ENCODE measurements at regions not wholly inside any gene's neighbourhood (a gene's known extent, or its start where the extent isn't known, plus 50 kb on each side); places are given as distances from the start of the nearest gene placed in this dataset.

DNA sequence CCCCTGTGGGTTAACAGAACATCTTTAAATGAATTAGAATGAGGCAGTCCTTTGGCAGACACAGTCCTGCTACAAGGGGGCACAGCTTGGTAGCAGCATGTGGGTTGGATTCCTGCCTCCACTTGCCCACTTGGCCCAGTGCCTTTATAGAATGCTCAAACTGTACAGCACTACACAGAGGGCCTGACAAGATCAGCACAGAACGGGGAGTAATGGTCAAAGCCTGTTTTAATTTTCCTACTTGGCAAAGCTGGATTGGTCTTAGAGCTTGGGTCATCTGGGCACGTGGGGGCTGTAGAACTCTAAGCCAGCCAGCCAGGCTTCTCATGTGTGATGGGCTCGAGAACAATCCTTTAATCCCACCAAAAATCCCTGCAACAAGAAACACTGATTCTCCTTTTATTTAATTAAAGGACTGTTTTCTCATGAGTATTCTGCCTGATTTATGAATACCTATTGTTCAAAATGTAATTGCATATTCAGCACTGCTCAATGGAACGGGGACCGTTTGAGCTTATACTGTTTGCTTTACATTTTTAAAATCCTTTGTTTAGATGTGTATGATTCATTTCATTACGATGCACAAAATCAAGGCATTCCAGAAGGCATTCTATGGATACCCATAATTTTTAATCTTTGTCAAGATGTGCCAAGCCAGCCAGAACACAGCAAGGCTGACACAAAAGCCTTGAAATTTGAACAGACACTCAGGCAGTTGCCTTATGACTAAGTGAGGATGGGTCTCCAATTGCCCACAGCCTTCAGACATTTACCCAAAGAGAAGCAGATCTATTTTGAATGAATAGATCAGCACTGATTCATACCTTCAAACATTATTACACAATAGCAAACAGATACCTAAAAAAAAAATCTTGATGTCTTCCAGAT is 249.3 kb upstream of the TGFBR2 start:
- no peak for DNase-seq (ENCODE audit: low read depth)

DNA sequence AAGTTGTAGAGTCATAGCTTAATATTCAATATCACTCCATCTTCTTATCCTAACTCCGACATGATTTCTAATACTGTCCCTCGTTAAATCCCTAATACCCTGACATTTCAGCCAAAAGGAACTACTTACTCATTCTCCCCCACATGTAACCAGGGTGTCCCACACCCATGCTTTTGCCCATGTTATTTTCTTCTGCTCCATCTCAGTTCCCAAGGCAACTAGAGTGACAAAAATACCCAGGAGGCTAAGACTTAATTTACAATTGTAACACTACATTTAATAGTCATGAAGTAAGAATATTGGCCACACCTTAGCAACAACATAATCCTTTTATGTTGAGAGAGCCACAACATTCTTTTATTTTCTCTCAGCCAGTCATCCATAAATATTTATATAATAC is 248.5 kb upstream of the TGFBR2 start:
- no peak for DNase-seq (ENCODE audit: low read depth)

DNA sequence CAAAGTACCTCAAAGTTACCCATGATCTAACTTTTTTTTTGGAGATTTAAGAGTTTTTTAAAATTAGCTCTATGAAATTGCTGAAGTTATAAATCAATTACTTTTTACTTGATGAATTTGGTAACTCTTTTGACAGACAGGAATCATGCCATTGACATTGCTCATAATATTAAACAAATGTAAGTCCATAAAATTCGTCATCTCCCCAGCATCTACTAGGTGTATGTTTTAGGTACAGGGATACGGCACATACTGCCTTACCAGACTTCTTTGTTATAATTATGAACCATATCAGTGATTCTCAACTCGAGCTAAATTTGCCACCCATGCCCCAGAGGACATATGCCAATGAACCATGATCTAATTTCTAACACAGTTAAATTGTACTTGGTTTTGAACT is 247.5 kb upstream of the TGFBR2 start:
- no peak for DNase-seq (ENCODE audit: low read depth)

DNA sequence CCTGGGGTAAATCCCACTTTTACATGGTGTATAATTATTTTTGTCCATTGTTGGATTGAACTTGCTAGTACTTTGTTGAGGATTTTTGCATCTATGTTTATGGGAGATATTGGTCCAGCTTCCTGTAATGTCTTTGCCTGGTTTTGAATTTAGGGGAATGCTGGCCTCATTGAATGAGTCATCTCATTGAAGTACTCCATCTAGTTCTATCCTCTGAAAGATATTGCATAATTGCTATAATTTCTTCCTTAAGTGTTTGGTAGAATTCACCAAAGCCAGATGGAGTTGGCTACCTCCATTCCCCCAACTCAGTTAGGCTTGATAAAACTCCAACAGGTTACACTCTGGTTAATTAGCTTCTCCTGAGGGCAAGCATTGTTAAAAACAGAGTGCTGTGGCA is 237.4 kb upstream of the TGFBR2 start:
- DNase-seq (ENCODE audit: low read depth), result no peak

DNA sequence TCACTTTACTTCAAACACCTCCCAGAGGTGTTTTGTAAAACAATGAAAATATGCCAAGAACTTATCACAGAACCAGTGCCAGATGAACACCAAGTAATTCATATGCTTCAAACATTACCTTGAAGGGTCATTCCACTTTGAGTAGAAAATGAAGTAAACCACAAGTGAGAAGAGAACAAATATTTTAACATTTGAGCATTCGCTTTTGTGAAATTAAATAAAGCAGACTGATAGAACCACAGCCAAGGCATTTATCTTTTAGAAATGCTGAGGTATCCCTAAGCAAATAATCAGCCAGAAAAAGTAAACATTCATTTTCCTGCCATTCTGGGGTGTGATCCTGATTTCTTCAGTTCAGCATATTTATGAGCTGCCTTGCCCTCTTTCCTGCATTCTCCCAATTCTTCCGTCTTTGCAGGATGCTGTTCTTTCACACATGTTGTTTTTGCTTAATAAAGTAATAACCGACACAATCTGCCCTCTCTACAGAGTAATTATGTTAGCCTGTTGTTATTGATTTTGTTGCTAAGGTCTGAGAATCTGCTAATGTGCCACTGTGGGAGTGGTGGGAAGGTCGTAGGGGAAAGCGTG is 235.6 kb upstream of the TGFBR2 start:
- no peak for DNase-seq (ENCODE audit: low read depth)

DNA sequence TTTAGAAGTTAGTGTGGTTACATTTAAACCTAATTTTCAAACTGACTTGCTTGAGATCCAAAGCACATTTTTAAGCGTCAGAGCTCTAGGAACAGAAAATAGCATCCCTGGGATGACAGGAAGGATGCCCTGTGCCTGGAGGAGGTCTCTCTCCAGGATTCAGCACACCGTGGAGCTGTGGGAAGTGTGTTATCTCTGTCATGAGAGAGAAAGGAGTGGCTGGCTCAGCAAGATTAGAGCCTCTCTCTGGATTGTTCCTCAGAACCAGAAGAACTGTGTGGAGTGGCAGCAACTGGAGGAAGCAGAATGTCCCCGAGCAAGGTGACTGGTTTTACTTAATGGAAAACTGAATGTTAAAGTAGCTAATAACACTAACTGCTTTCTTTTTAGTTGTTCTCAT is 233.6 kb upstream of the TGFBR2 start:
- DNase-seq (ENCODE audit: low read depth), result no peak

DNA sequence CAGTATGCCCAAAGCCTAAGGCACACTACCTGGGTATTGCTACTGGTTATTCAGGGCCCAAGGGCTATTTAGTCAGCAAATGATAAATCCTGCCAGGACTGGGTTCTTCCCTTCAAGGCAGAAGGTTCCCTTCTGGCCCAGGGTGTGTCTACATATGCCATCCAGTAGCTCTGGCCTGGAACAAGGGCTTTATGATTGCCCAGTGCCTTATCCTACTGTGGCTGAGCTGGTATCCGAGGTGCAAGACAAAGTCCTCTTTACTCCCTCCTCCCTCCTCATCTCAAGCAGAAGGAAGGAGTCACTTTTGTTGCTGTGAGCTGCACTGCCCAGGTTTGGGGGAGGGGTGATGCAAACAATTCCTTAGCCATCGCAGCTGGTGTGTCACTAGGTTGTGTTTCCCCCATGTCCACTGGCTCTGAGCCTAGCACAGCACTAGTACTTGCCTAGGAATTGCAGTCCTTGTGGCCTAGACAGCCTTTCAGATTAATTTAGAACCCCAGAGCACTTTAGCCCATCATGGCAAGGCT is 221.8 kb upstream of the TGFBR2 start:
- DNase-seq (ENCODE audit: low read depth), result no peak

DNA sequence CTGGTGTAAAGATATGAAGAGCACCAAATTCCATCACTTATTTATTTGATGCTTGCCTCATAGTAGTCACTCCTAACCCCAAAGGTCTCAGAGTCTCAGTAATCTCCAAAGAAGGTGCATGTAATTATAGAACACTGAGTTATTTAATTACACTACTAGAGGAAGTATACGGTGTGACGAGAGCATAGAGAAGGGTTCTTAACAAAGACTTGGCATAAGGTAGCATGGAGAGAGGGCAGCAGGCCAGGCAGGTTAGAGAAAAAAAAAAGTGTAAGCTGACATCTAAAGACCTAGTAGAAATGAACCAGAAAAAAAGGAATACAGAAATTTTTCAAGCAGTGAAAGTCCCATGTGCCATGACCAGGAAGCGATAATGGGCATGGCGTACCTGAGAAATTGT is 213.3 kb upstream of the TGFBR2 start:
- DNase-seq (ENCODE audit: low read depth), result no peak

DNA sequence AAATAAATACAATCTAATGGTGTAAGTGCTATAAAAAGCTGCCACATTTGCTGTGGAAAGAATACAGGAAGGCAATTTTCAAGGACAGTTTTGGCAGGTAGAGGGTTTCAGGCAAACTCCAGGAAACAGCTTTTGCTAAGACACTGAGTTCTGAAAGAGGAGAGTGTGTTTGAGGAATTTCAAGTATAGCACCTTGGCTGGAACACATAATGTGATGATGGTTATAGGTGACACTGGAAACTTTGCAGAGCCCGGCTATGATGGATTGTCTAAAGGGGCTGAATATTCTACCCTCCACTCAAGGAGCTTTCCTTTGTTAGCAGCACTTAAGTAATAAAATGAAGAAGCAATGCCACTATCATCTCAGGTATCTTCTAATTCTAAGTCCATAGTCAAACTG is 209.4 kb upstream of the TGFBR2 start:
- DNase-seq (ENCODE audit: low read depth), result no peak

DNA sequence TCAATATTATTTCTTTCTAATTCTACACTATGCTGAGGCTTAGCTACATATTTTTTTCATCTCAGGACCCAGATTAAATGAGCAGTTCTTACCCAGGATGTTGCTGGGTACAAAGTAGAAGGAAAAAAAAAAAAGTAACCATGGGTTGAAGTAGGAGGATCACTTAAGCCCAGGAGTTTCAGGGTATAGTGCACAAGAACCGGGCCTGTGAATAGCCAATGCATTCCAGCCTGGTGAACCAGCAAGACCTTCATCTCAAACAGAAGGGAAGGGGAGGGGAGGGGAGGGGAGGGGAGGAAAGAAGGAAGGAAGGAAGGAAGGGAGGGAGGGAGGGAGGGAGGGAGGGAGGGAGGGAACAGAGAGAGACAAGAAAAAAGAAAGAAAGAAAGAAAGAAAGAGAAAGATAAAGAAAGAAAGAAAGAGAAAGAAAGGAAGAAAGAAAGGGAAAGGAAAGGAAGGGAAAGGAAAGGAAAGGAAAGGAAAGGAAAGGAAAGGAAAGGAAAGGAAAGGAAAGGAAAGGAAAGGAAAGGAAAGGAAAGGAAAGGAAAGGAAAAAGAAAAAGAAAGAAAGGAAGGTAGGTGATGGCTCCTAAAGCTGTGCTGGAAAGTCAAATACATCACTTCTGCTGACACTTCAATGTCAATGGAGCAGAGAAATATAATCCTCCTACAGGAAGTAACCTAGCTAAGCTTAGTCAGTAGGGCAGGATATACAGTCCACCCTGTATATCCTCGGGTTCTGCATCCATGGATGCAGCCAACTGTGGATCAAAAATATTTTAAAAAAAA is 206.8 kb upstream of the TGFBR2 start:
- no peak for DNase-seq (ENCODE audit: low read depth)

DNA sequence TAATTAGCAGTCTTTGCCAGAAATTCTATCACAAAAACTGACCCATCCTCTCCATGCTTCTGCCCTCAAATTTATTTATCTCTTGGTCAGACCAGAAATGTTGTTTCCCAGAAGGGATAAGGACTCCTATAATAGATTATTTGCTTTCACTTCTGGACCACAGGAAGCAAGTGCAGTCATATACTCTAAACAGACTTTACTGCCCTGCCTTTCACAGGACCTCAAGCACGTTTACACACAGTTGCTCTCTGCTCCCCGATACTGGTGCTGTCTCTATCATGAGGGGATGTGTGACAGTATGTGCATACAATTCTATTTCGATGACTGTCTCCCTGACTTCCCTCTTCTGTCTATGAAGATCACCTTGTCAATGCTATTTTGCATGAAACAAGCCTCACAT is 205.5 kb upstream of the TGFBR2 start:
- DNase-seq (ENCODE audit: low read depth), result no peak

DNA sequence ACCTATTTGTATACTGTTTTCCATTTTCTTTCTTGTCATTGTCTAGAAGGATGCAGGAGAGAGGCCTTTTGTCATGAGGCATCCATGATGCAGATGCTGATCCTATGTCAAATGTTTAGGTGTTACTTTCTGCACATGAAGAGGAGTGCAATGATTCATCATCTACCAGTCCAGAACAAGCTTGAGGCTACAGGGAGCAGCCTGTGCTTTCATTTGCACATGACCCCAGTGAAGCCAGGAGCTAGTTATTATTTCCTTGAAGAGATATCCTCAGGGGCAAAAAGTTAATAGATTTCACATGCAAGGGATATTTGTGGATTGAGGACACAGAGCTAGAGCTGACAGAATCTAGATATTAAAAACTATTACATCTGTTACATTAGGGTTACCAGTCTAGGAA is 204.4 kb upstream of the TGFBR2 start:
- DNase-seq (ENCODE audit: low read depth), result no peak

DNA sequence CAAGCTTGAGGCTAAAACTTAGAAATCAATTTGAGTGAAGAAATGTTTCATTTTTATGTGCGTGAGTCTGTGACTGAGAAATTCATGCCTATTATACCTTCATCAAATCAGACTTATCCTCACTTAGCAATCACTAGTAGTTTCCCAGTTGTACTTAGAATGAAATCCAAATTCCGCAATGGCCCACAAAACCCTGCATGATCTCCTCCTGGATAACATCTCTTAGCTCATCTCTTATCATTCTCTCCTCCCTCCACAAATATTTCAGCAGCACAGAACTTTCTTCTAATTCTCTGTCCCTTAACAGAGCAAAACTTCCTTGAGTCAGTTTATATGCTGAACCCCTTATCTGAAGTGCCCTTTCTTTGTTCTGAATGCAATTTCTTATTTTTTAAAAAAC is 198.8 kb upstream of the TGFBR2 start:
- DNase-seq (ENCODE audit: low read depth), result no peak

DNA sequence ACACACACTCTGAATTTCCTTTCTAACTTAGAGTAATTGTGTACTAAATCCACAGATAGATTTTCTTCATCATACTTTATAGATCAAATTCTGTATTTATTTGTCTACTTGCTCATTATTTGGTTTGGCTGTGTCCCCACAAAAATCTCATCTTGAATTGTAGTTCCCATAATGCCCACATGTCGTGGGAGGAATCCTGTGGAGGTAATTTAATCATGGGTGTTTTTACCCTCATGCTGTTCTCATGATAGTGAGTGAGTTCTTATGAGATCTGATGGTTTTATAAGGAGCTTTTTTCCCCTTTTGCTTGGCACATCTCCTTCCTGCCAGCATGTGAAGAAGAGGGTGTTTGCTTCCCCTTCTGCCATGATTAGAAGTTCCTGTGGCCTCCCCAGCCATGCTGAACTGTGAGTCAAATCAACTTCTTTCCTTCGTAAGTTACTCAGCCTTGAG is 198.3 kb upstream of the TGFBR2 start:
- DNase-seq (ENCODE audit: low read depth), result no peak

DNA sequence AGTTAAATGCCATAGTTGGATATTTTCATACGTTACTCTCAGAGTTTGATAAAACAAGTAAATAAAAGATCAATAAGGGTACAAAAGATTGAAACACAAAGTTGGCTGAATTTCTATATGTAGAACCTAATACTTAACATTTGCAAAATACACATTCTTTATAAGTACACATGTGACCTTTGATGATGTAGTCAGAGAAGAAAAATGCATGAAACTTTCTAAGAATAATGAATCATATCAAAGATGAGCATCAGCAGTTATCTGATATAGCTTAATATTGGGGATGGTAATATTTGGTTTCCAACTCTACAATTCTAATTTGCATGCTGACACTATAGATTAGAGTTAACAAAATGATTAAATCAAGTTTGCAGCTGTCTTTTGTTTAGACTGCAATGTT is 188.0 kb upstream of the TGFBR2 start:
- DNase-seq (ENCODE audit: low read depth), result no peak

DNA sequence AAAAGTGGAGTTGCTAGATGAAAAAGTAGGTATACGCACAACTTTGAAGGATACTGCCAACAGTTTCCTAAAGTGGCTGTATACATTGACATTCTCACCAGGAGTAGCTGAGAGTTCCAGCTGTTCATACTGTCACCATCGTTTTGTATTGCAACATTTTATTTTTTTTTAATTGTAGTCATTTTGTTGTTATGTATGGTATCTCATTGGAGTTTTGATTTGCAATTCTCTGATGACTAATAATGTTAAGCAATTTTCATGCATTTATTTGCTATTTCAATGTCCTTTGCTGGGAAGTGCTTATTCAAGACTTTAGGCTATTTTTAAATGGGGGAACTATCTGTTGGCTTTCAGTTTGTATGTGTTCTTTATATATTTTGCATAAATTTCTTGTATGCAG is 185.1 kb upstream of the TGFBR2 start:
- DNase-seq (ENCODE audit: low read depth), result no peak

DNA sequence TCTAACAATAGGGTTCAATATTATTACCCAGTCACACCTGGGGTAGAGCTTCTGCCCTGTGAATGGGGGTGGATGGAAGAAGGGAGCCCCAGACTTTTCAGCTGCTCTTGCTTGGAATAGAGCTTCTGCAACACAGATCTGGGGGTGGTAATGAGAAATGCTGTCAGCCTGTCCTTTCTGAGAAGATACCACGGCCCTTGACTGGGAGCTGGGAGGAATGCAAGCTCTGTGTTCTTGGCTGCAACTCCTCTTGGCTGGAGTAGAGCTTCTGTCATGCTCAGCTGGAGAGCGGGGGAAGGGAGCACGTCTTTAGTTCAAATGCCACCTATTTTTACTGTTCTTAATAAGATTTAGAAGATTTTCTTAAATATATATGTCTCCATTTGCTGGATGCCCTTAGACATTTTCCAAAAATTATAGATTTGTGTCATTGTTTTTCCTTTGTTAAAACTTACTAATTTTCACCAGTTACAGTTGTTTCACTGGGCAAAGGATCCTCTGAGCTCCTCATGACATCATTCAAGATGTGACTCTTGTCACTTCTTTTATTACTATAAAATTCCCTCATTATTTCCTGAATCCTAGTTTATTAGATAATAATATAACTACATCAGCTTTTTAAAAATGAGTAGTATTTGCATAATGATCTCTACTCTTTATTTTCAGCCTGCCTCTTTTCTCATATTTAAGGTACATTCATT is 180.0 kb upstream of the TGFBR2 start:
- no peak for DNase-seq (ENCODE audit: low read depth)

DNA sequence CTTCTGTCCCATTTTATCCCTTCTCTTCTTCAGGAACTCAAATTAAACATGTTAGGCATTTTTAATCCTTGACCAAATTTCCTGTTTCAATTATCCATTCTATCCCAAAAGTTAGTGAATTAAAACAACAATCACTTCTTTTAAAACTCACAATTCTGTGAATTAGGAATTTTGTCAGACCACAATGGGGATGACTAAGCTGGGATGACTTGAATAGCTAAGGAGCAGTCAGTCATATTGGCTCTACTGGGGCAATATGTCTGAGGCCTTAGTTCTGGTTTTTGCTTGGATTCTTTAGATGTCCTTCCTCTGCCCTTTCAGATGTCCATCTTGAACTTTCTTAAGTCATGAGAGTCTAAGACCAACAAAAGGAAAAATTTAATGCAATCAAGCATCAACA is 178.2 kb upstream of the TGFBR2 start:
- DNase-seq (ENCODE audit: low read depth), result no peak

DNA sequence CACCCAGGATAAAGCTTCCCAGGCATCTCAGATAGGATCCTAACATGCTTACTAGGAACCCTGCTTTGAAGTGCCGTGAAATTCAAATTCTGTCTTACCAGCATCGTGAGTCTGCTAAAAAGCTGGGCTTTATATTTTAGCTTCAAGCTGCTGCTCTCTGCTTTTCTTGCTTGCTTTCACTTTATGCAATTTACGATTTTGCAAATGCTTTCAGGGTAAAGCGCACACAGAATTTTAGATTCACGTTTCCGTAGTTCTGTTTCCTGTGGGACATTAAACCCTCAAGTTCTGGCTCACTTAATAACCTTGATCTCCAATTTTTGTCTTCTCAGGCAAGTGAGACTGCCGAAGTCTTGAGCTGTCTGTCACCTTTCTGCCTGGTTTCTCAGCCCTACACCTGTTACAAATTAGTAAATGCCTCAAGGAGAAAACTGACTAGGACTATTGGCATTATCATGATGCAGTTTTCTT is 170.5 kb upstream of the TGFBR2 start:
- DNase-seq (ENCODE audit: low read depth), result no peak

DNA sequence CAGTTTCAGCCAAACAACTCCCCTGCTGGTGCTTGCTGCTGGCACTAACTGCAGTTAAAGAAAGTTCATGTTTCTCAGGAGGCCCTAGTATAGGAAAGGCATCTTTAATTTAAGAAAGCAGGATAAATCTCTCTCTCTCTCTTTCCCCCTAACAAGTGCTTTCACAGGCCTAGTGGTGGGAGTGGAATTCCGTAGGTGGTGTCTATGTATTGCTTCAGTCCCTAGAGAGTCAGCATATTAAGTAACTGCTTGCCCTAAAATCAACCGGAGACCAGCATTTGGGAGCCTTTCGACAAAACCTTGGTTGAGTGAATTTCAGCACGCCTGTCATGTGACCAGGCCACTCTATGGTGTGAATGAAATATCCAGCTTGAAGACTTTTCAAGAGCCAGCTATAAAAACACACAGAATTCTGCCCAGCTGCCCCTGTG is 169.2 kb upstream of the TGFBR2 start:
- DNase-seq (ENCODE audit: low read depth), result no peak

DNA sequence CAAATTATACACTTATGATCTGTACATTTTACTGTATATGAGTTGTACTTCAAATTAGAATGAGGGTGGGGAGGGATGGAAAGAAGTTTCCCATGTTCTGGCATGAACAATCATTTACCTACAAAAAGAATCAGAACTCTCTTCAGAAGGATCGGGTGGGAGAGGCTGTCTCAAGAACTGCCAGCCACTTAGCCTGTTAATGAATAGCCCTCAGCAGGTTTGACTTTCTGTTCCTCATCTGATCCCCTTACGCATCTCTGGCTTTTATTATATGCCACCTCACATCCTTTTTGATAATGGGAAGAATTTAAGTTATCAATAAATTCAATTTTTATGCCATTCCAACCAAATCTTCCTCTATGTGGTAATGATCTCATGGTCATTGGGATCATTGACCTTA is 168.3 kb upstream of the TGFBR2 start:
- no peak for DNase-seq (ENCODE audit: low read depth)

DNA sequence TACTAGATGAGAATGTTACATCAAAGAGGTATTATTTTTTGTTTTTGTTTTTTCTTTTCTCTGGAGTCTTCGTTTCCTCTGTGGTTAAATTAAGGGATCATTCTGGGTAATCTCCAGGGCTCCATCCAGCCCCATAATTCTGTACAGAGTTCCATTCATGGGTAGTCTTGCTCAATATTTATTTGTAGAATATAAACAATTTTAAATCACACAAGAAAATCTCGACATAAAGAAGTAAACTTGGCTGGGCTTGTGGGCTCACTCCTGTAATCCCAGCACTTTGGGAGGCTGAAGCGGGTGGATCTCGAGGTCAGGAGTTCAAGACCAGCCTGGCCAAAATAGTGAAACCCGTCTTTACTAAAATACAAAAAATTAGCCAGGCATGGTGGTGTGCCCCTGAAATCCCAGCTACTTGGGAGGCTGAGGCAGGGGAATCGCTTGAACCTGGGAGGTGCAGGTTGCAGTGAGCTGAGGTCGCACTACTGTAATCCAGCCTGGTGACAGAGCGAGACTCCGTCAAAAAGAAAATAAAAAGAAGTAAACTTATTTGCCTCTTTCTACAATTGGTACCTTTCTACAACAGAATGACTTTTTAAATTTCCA is 166.8 kb upstream of the TGFBR2 start:
- DNase-seq (ENCODE audit: low read depth), result no peak
